ENCODE measurements at regions not wholly inside any gene's neighbourhood (a gene's known extent, or its start where the extent isn't known, plus 50 kb on each side); places are given as distances from the start of the nearest gene placed in this dataset.
"Not testable (repeated sequence)": the region's sequence is repeated elsewhere in the genome, so short reads cannot be mapped to it uniquely, and the experiment has no call there.

DNA sequence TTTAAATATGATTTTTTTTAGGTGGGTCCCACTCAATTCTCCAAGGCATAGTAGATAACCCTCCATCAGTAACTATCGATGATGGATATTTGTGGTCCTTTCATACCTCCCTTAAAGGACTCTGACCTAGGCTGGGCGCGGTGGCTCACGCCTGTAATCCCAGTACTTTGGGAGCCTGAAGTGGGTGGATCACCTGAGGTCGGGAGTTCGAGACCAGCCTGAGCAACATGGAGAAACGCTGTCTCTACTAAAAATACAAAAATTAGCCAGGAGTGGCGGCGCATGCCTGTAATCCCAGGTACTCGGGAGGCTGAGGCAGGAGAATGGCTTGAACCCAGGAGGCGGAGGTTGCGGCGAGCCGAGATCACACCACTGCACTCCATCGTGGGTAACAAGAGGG, 54.8 kb upstream of the MRTFB start:
- TF ChIP-seq GATA2 (IDR thresholded peaks at IDR 0.05; ENCODE audit: insufficient read depth, insufficient read length, low read depth, low read length); FOS (IDR thresholded peaks at IDR 0.05; ENCODE audit: borderline replicate concordance, insufficient read depth, low read length): not testable (repeated sequence)
- TF ChIP-seq, protein P1, sequence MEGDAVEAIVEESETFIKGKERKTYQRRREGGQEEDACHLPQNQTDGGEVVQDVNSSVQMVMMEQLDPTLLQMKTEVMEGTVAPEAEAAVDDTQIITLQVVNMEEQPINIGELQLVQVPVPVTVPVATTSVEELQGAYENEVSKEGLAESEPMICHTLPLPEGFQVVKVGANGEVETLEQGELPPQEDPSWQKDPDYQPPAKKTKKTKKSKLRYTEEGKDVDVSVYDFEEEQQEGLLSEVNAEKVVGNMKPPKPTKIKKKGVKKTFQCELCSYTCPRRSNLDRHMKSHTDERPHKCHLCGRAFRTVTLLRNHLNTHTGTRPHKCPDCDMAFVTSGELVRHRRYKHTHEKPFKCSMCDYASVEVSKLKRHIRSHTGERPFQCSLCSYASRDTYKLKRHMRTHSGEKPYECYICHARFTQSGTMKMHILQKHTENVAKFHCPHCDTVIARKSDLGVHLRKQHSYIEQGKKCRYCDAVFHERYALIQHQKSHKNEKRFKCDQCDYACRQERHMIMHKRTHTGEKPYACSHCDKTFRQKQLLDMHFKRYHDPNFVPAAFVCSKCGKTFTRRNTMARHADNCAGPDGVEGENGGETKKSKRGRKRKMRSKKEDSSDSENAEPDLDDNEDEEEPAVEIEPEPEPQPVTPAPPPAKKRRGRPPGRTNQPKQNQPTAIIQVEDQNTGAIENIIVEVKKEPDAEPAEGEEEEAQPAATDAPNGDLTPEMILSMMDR (IDR thresholded peaks at IDR 0.05; ENCODE audit: extremely low read depth in 1 of 2, insufficient read depth in 1 of 2, low read depth in 1 of 2, low read length in 2 of 2) = not testable (repeated sequence)
- TF ChIP-seq, protein P2, sequence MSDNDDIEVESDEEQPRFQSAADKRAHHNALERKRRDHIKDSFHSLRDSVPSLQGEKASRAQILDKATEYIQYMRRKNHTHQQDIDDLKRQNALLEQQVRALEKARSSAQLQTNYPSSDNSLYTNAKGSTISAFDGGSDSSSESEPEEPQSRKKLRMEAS (IDR thresholded peaks at IDR 0.05; ENCODE audit: insufficient read depth, insufficient read length) = not testable (repeated sequence)
